ENCODE measurements at regions not wholly inside any gene's neighbourhood (a gene's known extent, or its start where the extent isn't known, plus 50 kb on each side); places are given as distances from the start of the nearest gene placed in this dataset.
"Not testable (repeated sequence)": the region's sequence is repeated elsewhere in the genome, so short reads cannot be mapped to it uniquely, and the experiment has no call there.

GRCh38 chrX:1009771-1010170 is 202.7 kb downstream of the CRLF2 start:
- no peak for DNase-seq

GRCh38 chrX:1006156-1006730 is 206.2 kb downstream of the CRLF2 start:
- no peak for DNase-seq

GRCh38 chrX:1002611-1003010 is 209.8 kb downstream of the CRLF2 start:
- no peak for DNase-seq

- no peak for DNase-seq
Observed at GRCh38 chrX:997631-998137, 214.8 kb downstream of the CRLF2 start.

- DNase-seq, result no peak
Observed at GRCh38 chrX:994780-995179, 217.7 kb downstream of the CRLF2 start.

- DNase-seq, result peak; percentile 78 to 96
Observed at GRCh38 chrX:989959-990510, 222.4 kb downstream of the CRLF2 start.

GRCh38 chrX:988530-988929 is 223.9 kb downstream of the CRLF2 start:
- DNase-seq, result not testable (repeated sequence)

GRCh38 chrX:981791-982626 is 230.4 kb downstream of the CRLF2 start:
- DNase-seq, result no peak

- no peak for DNase-seq
Observed at GRCh38 chrX:980587-981235, 231.7 kb downstream of the CRLF2 start.

- DNase-seq, result not testable (repeated sequence)
Observed at GRCh38 chrX:979127-979526, 233.3 kb downstream of the CRLF2 start.

GRCh38 chrX:973010-973632 is 239.3 kb downstream of the CRLF2 start:
- no peak for DNase-seq

GRCh38 chrX:968148-968965 is 244.1 kb downstream of the CRLF2 start:
- no peak for DNase-seq

GRCh38 chrX:966396-967070 is 245.9 kb downstream of the CRLF2 start:
- DNase-seq, result no peak

GRCh38 chrX:964831-965416 is 247.5 kb downstream of the CRLF2 start:
- no peak for DNase-seq

- no peak for DNase-seq
Observed at GRCh38 chrX:960821-961220, 251.6 kb downstream of the CRLF2 start.

- no peak for DNase-seq
Observed at GRCh38 chrX:959595-959994, 252.9 kb downstream of the CRLF2 start.

- DNase-seq, result not testable (repeated sequence)
Observed at GRCh38 chrX:955168-955781, 257.2 kb downstream of the CRLF2 start.

- DNase-seq, result no peak
Observed at GRCh38 chrX:953879-954482, 258.5 kb downstream of the CRLF2 start.

- DNase-seq, result no peak
Observed at GRCh38 chrX:952816-953215, 259.6 kb downstream of the CRLF2 start.

- not testable (repeated sequence) for DNase-seq
Observed at GRCh38 chrX:947262-947661, 265.2 kb downstream of the CRLF2 start.

Data from CD4-positive, alpha-beta T cell treated with Interferon alpha-2 for 1 hour (primary cell).